Loucy (cell line): ENCODE measurements at regions not wholly inside any gene's neighbourhood (a gene's known extent, or its start where the extent isn't known, plus 50 kb on each side); places are given as distances from the start of the nearest gene placed in this dataset.

ENCODE experiments used
- CTCF ChIP-seq: fragments of 200-600 bp; sonication (generic); conservative IDR thresholded peaks from 2 replicates; pipeline ENCODE4 v1.5.1; 2014; ENCODE audit warnings: mild to moderate bottlenecking, antibody characterized with exemption, low read length
- EZH2phosphoT487 ChIP-seq: fragments of 200-600 bp; IDR thresholded peaks from 2 replicates; pipeline ENCODE4 v1.6.1; 2018; ENCODE audit warnings: antibody characterized with exemption, mild to moderate bottlenecking, moderate library complexity, borderline replicate concordance

GRCh38 chr6:137978252-137978896 lies 111.3 kb downstream of the TNFAIP3 start:
- TF ChIP-seq CTCF = no peak
- no peak for TF ChIP-seq EZH2phosphoT487
